ENCODE measurements at regions not wholly inside any gene's neighbourhood (a gene's known extent, or its start where the extent isn't known, plus 50 kb on each side); places are given as distances from the start of the nearest gene placed in this dataset.
A peak's percentile ranks its signal among the peaks of the same experiment; 100 is the strongest.

DNA sequence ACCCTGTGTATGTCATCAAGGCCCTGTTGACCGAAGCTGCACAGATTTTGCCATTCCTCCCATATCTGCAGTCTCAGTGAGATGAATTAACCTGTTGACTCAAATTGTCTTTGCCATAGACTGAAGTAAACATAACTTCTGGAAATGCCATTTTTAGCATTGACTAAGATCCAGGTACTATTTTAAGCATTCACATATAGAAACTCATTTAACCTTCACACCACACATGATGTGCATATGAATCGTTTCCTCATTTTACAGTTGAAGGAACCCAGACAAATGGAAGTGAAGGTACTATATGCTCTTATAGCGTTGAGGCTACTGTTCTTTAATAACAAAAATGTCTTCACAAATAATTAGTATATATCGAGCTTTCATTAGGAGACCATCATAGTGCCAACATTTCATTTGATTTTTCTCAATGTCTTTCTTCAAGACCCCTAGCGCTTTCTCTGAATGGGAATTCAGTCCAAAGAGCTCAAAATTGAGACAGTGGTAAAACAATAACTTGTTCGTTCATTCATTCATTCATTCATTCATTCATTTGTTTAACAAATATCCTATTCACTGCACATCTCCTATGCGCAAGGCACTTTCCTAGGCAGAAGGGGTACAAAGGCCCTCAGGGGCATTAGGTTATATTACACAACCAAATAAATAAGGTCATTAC lies 444.7 kb downstream of the ADGRL2 start:
- no peak overlapping the region for H3K27ac ChIP-seq
- H3K4me3 ChIP-seq = no peak overlapping the region
- no peaks in the 10 kb centered on the region for H3K9me3 ChIP-seq (replicated peaks in 1 of 3)
- no peaks in the 10 kb centered on the region for H3K27me3 ChIP-seq
- WGBS, 4 donors = 86 to 94% (median 91%) methylated on average over 7 of the region's 7 CpGs
- no peaks in the 10 kb centered on the region for H3K4me1 ChIP-seq (replicated peaks in 1 of 2)
- intact Hi-C loops (cut with DNase I) = no loop called here
- DNase-seq = no peak
- TF ChIP-seq, protein P1, sequence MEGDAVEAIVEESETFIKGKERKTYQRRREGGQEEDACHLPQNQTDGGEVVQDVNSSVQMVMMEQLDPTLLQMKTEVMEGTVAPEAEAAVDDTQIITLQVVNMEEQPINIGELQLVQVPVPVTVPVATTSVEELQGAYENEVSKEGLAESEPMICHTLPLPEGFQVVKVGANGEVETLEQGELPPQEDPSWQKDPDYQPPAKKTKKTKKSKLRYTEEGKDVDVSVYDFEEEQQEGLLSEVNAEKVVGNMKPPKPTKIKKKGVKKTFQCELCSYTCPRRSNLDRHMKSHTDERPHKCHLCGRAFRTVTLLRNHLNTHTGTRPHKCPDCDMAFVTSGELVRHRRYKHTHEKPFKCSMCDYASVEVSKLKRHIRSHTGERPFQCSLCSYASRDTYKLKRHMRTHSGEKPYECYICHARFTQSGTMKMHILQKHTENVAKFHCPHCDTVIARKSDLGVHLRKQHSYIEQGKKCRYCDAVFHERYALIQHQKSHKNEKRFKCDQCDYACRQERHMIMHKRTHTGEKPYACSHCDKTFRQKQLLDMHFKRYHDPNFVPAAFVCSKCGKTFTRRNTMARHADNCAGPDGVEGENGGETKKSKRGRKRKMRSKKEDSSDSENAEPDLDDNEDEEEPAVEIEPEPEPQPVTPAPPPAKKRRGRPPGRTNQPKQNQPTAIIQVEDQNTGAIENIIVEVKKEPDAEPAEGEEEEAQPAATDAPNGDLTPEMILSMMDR (IDR thresholded peaks at IDR 0.05) = no peak
- TF ChIP-seq POLR2A (IDR thresholded peaks at IDR 0.05) = no peak
- no peaks in the 10 kb centered on the region for H3K36me3 ChIP-seq (replicated peaks in 1 of 2)

DNA sequence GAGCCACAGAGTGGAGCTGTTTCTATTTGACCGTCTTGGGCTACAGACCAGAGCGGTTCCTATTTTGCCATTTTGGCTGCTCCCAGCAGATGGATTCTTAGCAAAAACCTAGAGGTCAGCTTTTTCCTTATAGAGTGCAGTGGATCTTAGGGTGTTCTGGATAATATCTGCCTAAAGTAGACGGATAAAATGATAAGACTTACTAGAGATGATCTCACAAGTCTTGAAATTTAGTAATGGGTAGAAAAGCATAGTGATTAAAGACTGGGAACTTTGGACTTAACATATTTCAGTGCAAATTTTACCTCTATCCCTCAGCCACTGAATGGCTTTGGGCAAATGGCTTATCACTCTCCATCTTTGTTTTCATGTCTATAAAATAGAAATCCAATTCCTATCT lies 439.8 kb downstream of the ADGRL2 start:
- Histone ChIP-seq H3K27me3 (no peaks in the 10 kb centered on the region), H3K4me3 (no peak overlapping the region), H3K4me1 (replicated peaks in 1 of 2) (no peaks in the 10 kb centered on the region), H3K9me3 (replicated peaks in 1 of 3) (no peaks in the 10 kb centered on the region), H3K36me3 (replicated peaks in 1 of 2) (no peaks in the 10 kb centered on the region), H3K27ac (no peak overlapping the region)
- 57 to 95% (median 61%) methylated on average over 2 to 3 of the region's 3 CpGs for WGBS, 4 donors
- TF ChIP-seq, protein P1 (IDR thresholded peaks at IDR 0.05) = no peak
- no peak for TF ChIP-seq POLR2A (IDR thresholded peaks at IDR 0.05)
- intact Hi-C loops (cut with DNase I) = no loop called here
- DNase-seq = no peak

DNA sequence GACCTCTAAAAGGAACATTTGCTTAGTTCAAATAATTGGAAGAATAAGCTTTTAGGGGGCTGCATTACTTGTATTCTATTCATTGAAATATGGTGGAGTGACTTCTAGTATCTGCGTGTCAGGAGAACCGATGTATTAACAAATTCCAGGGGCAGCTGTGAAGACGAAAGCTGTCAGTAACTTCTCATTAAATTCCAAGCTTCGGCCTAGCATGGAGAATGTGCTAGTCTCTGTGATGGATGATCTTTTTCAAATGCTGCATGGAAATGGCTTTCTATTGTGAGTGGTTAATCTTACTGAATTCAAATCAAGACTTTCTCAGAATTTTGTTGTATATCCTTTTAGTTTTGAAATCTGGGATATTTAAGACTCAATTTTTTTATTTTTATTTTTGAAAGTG lies 429.9 kb downstream of the ADGRL2 start:
- intact Hi-C loops (cut with DNase I) = no loop called here
- TF ChIP-seq POLR2A (IDR thresholded peaks at IDR 0.05) = no peak
- TF ChIP-seq, protein P1 (IDR thresholded peaks at IDR 0.05) = no peak
- Histone ChIP-seq H3K9me3 (replicated peaks in 1 of 3) (no peaks in the 10 kb centered on the region), H3K27me3 (no peaks in the 10 kb centered on the region), H3K36me3 (replicated peaks in 1 of 2) (no peaks in the 10 kb centered on the region), H3K4me1 (replicated peaks in 1 of 2) (peaks cover 9 to 15% of the 10 kb centered on the region in 2 donors), H3K27ac (no peak overlapping the region), H3K4me3 (no peak overlapping the region)
- WGBS, 4 donors = 88 to 92% (median 91%) methylated on average over 4 of the region's 4 CpGs
- no peak for DNase-seq

DNA sequence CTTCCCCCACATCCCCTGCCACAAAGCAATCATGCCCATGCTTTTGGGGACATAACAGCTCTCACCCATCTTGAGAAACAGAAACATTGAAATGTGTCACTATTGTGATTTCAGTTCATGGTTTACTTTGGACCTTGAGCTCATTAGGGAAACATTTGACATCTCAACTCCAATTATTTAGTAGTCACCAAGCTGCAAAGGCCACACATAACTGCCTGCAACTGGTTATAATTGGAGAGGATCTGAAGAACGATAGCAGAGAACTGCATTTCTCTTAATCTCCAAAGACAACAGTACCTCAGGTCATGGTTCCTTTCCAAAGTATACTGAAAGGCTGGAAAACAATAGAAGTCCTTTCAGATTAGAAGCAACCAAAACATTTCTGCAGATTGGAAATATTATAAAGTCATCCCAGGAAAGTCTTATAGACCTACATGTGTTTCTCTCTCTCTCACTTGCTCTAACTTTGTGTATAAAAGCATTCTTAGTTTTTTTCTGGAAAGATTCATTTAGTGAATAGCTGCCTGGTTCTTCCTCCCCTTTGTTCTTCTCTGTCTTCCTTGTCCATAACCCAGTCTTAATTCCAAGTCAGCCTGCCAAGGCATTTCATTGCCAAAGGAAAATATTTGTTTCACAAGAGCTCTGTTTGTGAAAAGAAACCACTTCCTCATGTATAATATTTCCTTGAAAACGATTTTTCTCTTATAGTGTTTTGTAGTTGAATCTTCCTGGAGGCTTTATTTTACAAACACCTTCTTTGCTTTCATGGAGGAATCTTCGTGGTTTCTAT lies 426.8 kb downstream of the ADGRL2 start:
- TF ChIP-seq, protein P1 (IDR thresholded peaks at IDR 0.05) = no peak
- no peak for TF ChIP-seq POLR2A (IDR thresholded peaks at IDR 0.05)
- intact Hi-C loops (cut with DNase I) = no loop called here
- Histone ChIP-seq H3K27ac (no peak overlapping the region), H3K27me3 (no peaks in the 10 kb centered on the region), H3K9me3 (replicated peaks in 1 of 3) (no peaks in the 10 kb centered on the region), H3K4me1 (replicated peaks in 1 of 2) (peaks cover 11 to 20% of the 10 kb centered on the region in 2 donors), H3K36me3 (replicated peaks in 1 of 2) (no peaks in the 10 kb centered on the region), H3K4me3 (no peak overlapping the region)
- WGBS, 4 donors = 35 to 50% (median 45%) methylated on average over 3 of the region's 3 CpGs
- DNase-seq = peak in 2 of 7 donors; percentile 7 to 31

Data from adrenal gland (tissue), 9 donors.